AG04449 (cell line): ENCODE measurements at regions not wholly inside any gene's neighbourhood (a gene's known extent, or its start where the extent isn't known, plus 50 kb on each side); places are given as distances from the start of the nearest gene placed in this dataset.

Experiments
- CTCF ChIA-PET: fragments of 350-600 bp; formaldehyde crosslinking; extraction: SDS; loops from one replicate; lab custom pipeline; 2021; ENCODE audit warnings: antibody characterized with exemption; lab: Yijun Ruan, JAX
- POLR2A ChIA-PET: fragments of 400-600, 350-600 bp; formaldehyde crosslinking; extraction: SDS; loops from one replicate; lab custom pipeline; 2020; ENCODE audit warnings: antibody characterized with exemption, inconsistent platforms; lab: Yijun Ruan, JAX
- DNase-seq: peaks from one replicate; pipeline ENCODE4 v3.0.0-alpha.2; 2010; ENCODE audit warnings: low read depth, low spot score
- H3K4me3 ChIP-seq: 2 replicates; pipeline ENCODE4 v1.5.1; 2011; ENCODE audit warnings: low read depth, mild to moderate bottlenecking, control low read depth, low read length
- TF ChIP-seq, protein P1 (sequence below): IDR thresholded peaks from one replicate; pipeline ENCODE4 v1.5.1; 2011; ENCODE audit warnings: mild to moderate bottlenecking, moderate library complexity, low read length, control low read depth, inconsistent platforms; ENCODE audit not compliant: insufficient read depth; ENCODE audit errors: missing control alignments

DNA sequence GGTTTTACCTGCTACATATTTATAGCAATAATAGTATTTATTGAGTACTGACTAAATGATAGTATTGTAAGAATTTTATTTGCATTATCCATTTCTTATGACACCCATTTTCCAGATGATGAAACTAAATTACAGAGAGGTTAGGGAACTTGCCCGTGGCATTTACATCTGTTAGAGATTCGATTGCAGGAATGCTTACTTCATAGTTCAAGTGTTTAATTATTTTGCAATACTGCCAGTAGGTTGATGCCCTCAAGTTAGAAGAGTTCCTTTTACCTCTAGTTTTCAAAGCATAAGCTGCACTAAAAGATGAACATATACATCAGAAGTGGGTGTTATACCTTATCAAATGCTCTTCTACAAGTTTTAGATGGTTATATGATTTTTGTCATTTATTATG, 362.8 kb upstream of the RGMA start:
- TF ChIP-seq, protein P1, sequence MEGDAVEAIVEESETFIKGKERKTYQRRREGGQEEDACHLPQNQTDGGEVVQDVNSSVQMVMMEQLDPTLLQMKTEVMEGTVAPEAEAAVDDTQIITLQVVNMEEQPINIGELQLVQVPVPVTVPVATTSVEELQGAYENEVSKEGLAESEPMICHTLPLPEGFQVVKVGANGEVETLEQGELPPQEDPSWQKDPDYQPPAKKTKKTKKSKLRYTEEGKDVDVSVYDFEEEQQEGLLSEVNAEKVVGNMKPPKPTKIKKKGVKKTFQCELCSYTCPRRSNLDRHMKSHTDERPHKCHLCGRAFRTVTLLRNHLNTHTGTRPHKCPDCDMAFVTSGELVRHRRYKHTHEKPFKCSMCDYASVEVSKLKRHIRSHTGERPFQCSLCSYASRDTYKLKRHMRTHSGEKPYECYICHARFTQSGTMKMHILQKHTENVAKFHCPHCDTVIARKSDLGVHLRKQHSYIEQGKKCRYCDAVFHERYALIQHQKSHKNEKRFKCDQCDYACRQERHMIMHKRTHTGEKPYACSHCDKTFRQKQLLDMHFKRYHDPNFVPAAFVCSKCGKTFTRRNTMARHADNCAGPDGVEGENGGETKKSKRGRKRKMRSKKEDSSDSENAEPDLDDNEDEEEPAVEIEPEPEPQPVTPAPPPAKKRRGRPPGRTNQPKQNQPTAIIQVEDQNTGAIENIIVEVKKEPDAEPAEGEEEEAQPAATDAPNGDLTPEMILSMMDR = no peak
- no peak overlapping the region for H3K4me3 ChIP-seq
- ChIA-PET POLR2A (no interaction called here), CTCF (no interaction called here)
- DNase-seq = no peak

DNA sequence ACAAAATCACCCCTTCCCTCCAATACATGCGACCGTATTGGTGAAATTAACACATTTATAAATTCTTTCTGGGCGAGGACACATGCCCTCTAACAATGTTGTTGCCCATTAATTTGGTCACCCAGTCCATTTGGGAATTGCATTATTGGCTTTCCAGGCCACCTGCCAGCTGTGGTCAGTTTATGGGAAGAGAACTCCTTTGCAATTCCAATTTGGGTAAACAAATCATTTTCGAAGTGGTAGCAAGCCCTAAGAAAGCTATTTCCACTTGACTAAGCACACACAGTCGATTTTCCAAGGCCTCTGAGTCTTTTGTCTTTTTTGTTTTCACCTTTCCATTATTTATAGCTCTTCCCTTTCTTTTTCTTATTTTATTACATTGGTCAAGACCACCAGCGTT, 362.3 kb upstream of the RGMA start:
- no peak for DNase-seq
- ChIA-PET CTCF (no interaction called here), POLR2A (no interaction called here)
- no peak overlapping the region for H3K4me3 ChIP-seq
- TF ChIP-seq, protein P1 = no peak

DNA sequence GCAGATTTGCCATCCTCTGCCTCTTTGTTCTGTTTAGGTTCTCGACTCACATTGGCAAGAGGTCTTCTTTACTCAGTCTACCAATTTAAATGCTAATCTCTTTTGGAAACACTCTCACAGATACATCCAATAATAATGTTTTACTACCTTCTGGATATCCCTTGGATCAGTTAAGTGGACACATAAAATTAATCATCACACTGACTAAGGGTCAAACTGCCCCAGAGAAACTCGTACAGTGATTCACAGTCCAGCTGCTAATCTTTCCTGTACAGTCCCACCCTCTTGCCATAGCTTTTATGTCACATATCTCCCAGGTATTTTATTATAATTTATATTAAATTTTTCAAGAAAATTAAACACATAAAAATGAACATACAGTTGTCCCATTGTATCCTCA, 360.8 kb upstream of the RGMA start:
- DNase-seq = no peak
- POLR2A ChIA-PET = no interaction called here
- CTCF ChIA-PET = no interaction called here

DNA sequence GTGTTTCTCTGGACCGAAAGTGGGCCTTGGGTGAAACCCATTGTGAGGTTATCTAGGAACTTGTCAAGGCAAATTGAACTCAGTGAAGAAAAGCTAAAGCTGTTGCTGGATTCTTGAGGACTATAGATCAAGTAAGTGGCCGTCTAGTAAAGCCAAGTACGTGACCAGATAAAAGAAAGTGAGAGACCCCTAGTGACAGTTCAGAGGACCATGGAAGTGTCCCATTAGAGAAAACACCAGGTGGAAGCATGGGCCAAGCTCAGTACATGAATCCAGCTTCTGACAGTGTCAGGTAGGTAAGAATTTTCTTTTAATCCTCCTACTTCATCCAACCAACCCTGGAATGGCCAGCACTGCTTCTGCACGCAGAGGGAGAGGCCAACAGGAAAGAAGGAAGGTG, 349.3 kb upstream of the RGMA start:
- no peak for DNase-seq
- CTCF ChIA-PET = no interaction called here
- TF ChIP-seq, protein P1 = no peak
- H3K4me3 ChIP-seq = no peak overlapping the region
- POLR2A ChIA-PET = no interaction called here

More for the DNA sequence above, 360.8 kb upstream of the RGMA start:
- TF ChIP-seq, protein P1 = no peak
- H3K4me3 ChIP-seq = no peak overlapping the region

- DNase-seq = no peak
- POLR2A ChIA-PET = no interaction called here
- TF ChIP-seq, protein P1 = no peak
- CTCF ChIA-PET = no interaction called here
- H3K4me3 ChIP-seq = no peak overlapping the region
Measured at GRCh38 chr15:93432474-93432873, 343.5 kb upstream of the RGMA start.

DNA sequence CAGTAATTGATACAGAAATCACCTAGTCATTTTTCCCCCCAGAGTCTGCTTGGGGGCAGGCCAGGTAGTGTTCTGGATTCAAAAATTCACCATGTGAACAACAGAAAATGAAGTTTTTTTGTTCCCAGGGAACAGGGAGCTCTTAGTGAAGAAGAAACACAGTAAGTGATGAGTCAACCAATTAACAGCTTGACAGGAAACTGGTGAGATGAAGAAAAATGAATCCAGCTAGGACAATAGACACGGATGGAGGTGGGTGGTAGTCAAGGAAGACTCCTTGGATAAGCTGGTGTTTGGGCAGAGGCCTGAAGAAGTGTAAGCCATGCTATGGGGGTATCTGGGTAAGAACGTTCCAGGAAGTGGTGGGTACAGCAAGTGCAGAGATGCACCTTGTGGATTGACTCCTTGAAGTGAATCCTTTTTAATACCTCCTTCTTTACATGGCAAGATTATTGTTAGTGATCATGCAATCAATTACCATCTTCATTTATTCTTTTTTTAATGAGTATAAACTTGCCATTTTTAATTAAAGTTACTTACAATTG, 339.9 kb upstream of the RGMA start:
- DNase-seq = no peak
- TF ChIP-seq, protein P1 = no peak
- ChIA-PET POLR2A (no interaction called here), CTCF (interaction anchor here (0.6 kb wide), 1 partner anchor 650 kb away, joined by 4 read pairs; no protein-coding TSS in a partner anchor)
- no peak overlapping the region for H3K4me3 ChIP-seq
